NB4 (cell line): ENCODE measurements at regions not wholly inside any gene's neighbourhood (a gene's known extent, or its start where the extent isn't known, plus 50 kb on each side); places are given as distances from the start of the nearest gene placed in this dataset.

Experiments used
- CTCF ChIP-seq: IDR thresholded peaks from one replicate; pipeline ENCODE4 v1.5.1; 2012; ENCODE audit warnings: low read depth, low read length
- MYC ChIP-seq: IDR thresholded peaks from 2 replicates; pipeline ENCODE4 v1.6.1; 2011; ENCODE audit warnings: low read depth, low read length

GRCh38 chr4:38495446-38495845 is 168.6 kb upstream of the KLF3 start:
- TF ChIP-seq CTCF = no peak
- no peak for TF ChIP-seq MYC
